ENCODE measurements at regions not wholly inside any gene's neighbourhood (a gene's known extent, or its start where the extent isn't known, plus 50 kb on each side); places are given as distances from the start of the nearest gene placed in this dataset.

GRCh38 chr2:5923957-5924945, 232.1 kb downstream of the SOX11 start:
- no peak for TF ChIP-seq CTCF (IDR thresholded peaks at IDR 0.05; ENCODE audit: partially characterized antibody, unreplicated experiment)
- H3K9me3 Mint-ChIP-seq (ENCODE audit: unreplicated experiment) = no peaks in the 10 kb centered on the region
- peaks cover 3% of the 10 kb centered on the region for H3K27me3 Mint-ChIP-seq (ENCODE audit: unreplicated experiment)
- H3K27ac Mint-ChIP-seq (ENCODE audit: unreplicated experiment) = no peak overlapping the region
- peaks cover 24% of the 10 kb centered on the region for H3K4me1 Mint-ChIP-seq (ENCODE audit: low read depth, unreplicated experiment)
- H3K4me3 Mint-ChIP-seq (ENCODE audit: unreplicated experiment) = no peak overlapping the region
- no peak for DNase-seq
- H3K36me3 Mint-ChIP-seq (ENCODE audit: unreplicated experiment) = peaks cover 4% of the 10 kb centered on the region

GRCh38 chr2:5925604-5926003, 233.4 kb downstream of the SOX11 start:
- no peak for TF ChIP-seq CTCF (IDR thresholded peaks at IDR 0.05; ENCODE audit: partially characterized antibody, unreplicated experiment)
- Mint-ChIP-seq H3K4me1 (ENCODE audit: low read depth, unreplicated experiment) (peaks cover 24% of the 10 kb centered on the region), H3K9me3 (ENCODE audit: unreplicated experiment) (no peaks in the 10 kb centered on the region), H3K27me3 (ENCODE audit: unreplicated experiment) (peaks cover 3% of the 10 kb centered on the region), H3K27ac (ENCODE audit: unreplicated experiment) (peak overlapping the region; percentile 40), H3K36me3 (ENCODE audit: unreplicated experiment) (no peaks in the 10 kb centered on the region), H3K4me3 (ENCODE audit: unreplicated experiment) (no peak overlapping the region)
- no peak for DNase-seq

GRCh38 chr2:5926871-5927512, 234.8 kb downstream of the SOX11 start:
- DNase-seq = no peak
- H3K9me3 Mint-ChIP-seq (ENCODE audit: unreplicated experiment) = no peaks in the 10 kb centered on the region

GRCh38 chr2:5932556-5933469, 240.6 kb downstream of the SOX11 start:
- Mint-ChIP-seq H3K9me3 (ENCODE audit: unreplicated experiment) (no peaks in the 10 kb centered on the region), H3K4me1 (ENCODE audit: low read depth, unreplicated experiment) (peaks cover 2% of the 10 kb centered on the region), H3K4me3 (ENCODE audit: unreplicated experiment) (no peak overlapping the region), H3K36me3 (ENCODE audit: unreplicated experiment) (peaks cover 4% of the 10 kb centered on the region), H3K27me3 (ENCODE audit: unreplicated experiment) (no peaks in the 10 kb centered on the region), H3K27ac (ENCODE audit: unreplicated experiment) (no peak overlapping the region)
- DNase-seq = no peak
- TF ChIP-seq CTCF (IDR thresholded peaks at IDR 0.05; ENCODE audit: partially characterized antibody, unreplicated experiment) = no peak

More at GRCh38 chr2:5926871-5927512, 234.8 kb downstream of the SOX11 start:
- H3K27ac Mint-ChIP-seq (ENCODE audit: unreplicated experiment) = peak overlapping the region; percentile 82
- peak overlapping the region; percentile 3 for H3K4me3 Mint-ChIP-seq (ENCODE audit: unreplicated experiment)
- H3K4me1 Mint-ChIP-seq (ENCODE audit: low read depth, unreplicated experiment) = peaks cover 21% of the 10 kb centered on the region
- H3K36me3 Mint-ChIP-seq (ENCODE audit: unreplicated experiment) = no peaks in the 10 kb centered on the region
- peaks cover 3% of the 10 kb centered on the region for H3K27me3 Mint-ChIP-seq (ENCODE audit: unreplicated experiment)
- TF ChIP-seq CTCF (IDR thresholded peaks at IDR 0.05; ENCODE audit: partially characterized antibody, unreplicated experiment) = no peak

Data from glutamatergic neuron (in vitro differentiated cells).